Progenitor cell of endocrine pancreas (in vitro differentiated cells): ENCODE measurements at regions not wholly inside any gene's neighbourhood (a gene's known extent, or its start where the extent isn't known, plus 50 kb on each side); places are given as distances from the start of the nearest gene placed in this dataset.
"Not testable (repeated sequence)": the region's sequence is repeated elsewhere in the genome, so short reads cannot be mapped to it uniquely, and the experiment has no call there.

ENCODE experiments used
- DNase-seq: peaks from one replicate; pipeline ENCODE4 v3.0.0; 2021; ENCODE audit warnings: low spot score; ENCODE audit not compliant: unreplicated experiment
- H3K27ac Mint-ChIP-seq: 2 replicates; pipeline ENCODE4 v1.8.0; 2021; ENCODE audit warnings: mild to moderate bottlenecking, moderate library complexity, mixed read lengths
- H3K27me3 Mint-ChIP-seq: 2 replicates; pipeline ENCODE4 v1.8.0; 2021; ENCODE audit warnings: mixed read lengths
- H3K36me3 Mint-ChIP-seq: 2 replicates; pipeline ENCODE4 v1.8.0; 2022; ENCODE audit warnings: mixed read lengths; ENCODE audit not compliant: insufficient read depth
- H3K4me1 Mint-ChIP-seq: 2 replicates; pipeline ENCODE4 v1.8.0; 2021; ENCODE audit warnings: low read depth, mixed read lengths
- H3K4me3 Mint-ChIP-seq: 2 replicates; pipeline ENCODE4 v1.8.0; 2021; ENCODE audit warnings: low read depth, mild to moderate bottlenecking, moderate library complexity, mixed read lengths
- H3K9me3 Mint-ChIP-seq: 2 replicates; pipeline ENCODE4 v1.8.0; 2021; ENCODE audit warnings: low read depth, mixed read lengths
- CTCF ChIP-seq: fragments of 200-600 bp; sonication (generic); IDR thresholded peaks from one replicate; pipeline ENCODE4 v1.5.0; 2021; ENCODE audit warnings: antibody characterized with exemption, mild to moderate bottlenecking; ENCODE audit not compliant: unreplicated experiment

GRCh38 chr3:186444974-186445373, 82.9 kb upstream of the DGKG start:
- no peak for TF ChIP-seq CTCF
- no peaks in the 10 kb centered on the region for H3K36me3 Mint-ChIP-seq
- peaks cover 4% of the 10 kb centered on the region for H3K4me1 Mint-ChIP-seq
- no peak for DNase-seq
- no peaks in the 10 kb centered on the region for H3K27me3 Mint-ChIP-seq
- H3K27ac Mint-ChIP-seq = no peak overlapping the region
- H3K9me3 Mint-ChIP-seq = no peaks in the 10 kb centered on the region
- H3K4me3 Mint-ChIP-seq = no peak overlapping the region

GRCh38 chr3:186444288-186444687, 82.3 kb upstream of the DGKG start:
- no peak overlapping the region for H3K4me3 Mint-ChIP-seq
- no peaks in the 10 kb centered on the region for H3K9me3 Mint-ChIP-seq
- no peak overlapping the region for H3K27ac Mint-ChIP-seq
- no peaks in the 10 kb centered on the region for H3K27me3 Mint-ChIP-seq
- no peak for TF ChIP-seq CTCF
- no peak for DNase-seq
- H3K4me1 Mint-ChIP-seq = peaks cover 4% of the 10 kb centered on the region
- H3K36me3 Mint-ChIP-seq = no peaks in the 10 kb centered on the region

- not testable (repeated sequence) for DNase-seq, H3K36me3 Mint-ChIP-seq, H3K27me3 Mint-ChIP-seq, H3K4me3 Mint-ChIP-seq, H3K9me3 Mint-ChIP-seq, H3K4me1 Mint-ChIP-seq, H3K27ac Mint-ChIP-seq
These were observed 80.9 kb upstream of the DGKG start for GRCh38 chr3:186442979-186443378.

- Mint-ChIP-seq H3K4me1 (peaks cover 4% of the 10 kb centered on the region), H3K36me3 (no peaks in the 10 kb centered on the region), H3K27ac (no peak overlapping the region), H3K4me3 (no peak overlapping the region), H3K9me3 (no peaks in the 10 kb centered on the region), H3K27me3 (no peaks in the 10 kb centered on the region)
- no peak for DNase-seq
- no peak for TF ChIP-seq CTCF
These were observed 80.1 kb upstream of the DGKG start for GRCh38 chr3:186442162-186442561.

GRCh38 chr3:186440891-186441290, 78.9 kb upstream of the DGKG start:
- DNase-seq = no peak
- no peak overlapping the region for H3K27ac Mint-ChIP-seq
- TF ChIP-seq CTCF = no peak
- no peaks in the 10 kb centered on the region for H3K27me3 Mint-ChIP-seq
- H3K4me3 Mint-ChIP-seq = no peak overlapping the region
- H3K9me3 Mint-ChIP-seq = no peaks in the 10 kb centered on the region
- no peaks in the 10 kb centered on the region for H3K4me1 Mint-ChIP-seq
- H3K36me3 Mint-ChIP-seq = no peaks in the 10 kb centered on the region

- no peak for TF ChIP-seq CTCF
- Mint-ChIP-seq H3K4me1 (no peaks in the 10 kb centered on the region), H3K27me3 (no peaks in the 10 kb centered on the region), H3K4me3 (no peak overlapping the region), H3K27ac (no peak overlapping the region), H3K9me3 (no peaks in the 10 kb centered on the region), H3K36me3 (no peaks in the 10 kb centered on the region)
- DNase-seq = no peak
These were observed 77.7 kb upstream of the DGKG start for GRCh38 chr3:186439725-186440124.

GRCh38 chr3:186435332-186435731, 73.3 kb upstream of the DGKG start:
- H3K27me3 Mint-ChIP-seq, H3K4me3 Mint-ChIP-seq, H3K36me3 Mint-ChIP-seq, H3K27ac Mint-ChIP-seq, DNase-seq, H3K9me3 Mint-ChIP-seq, H3K4me1 Mint-ChIP-seq: not testable (repeated sequence)
